SK-N-SH treated with all-trans-retinoic acid at 6 μM for 48 hours (cell line): ENCODE measurements at regions not wholly inside any gene's neighbourhood (a gene's known extent, or its start where the extent isn't known, plus 50 kb on each side); places are given as distances from the start of the nearest gene placed in this dataset.
A peak's percentile ranks its signal among the peaks of the same experiment; 100 is the strongest.
"Not testable (repeated sequence)": the region's sequence is repeated elsewhere in the genome, so short reads cannot be mapped to it uniquely, and the experiment has no call there.

Experiments used
- ATAC-seq: fragments of 200-7000 bp; cut with Tn5 transposase; 3 replicates; pipeline ENCODE4 v1.9.1; 2020; ENCODE audit warnings: mild to moderate bottlenecking, moderate library complexity

GRCh38 chr4:118465831-118466230 is 113.0 kb upstream of the PRSS12 start:
- not testable (repeated sequence) for ATAC-seq

GRCh38 chr4:118474001-118474626 is 121.3 kb upstream of the PRSS12 start:
- ATAC-seq = peak; percentile 100

DNA sequence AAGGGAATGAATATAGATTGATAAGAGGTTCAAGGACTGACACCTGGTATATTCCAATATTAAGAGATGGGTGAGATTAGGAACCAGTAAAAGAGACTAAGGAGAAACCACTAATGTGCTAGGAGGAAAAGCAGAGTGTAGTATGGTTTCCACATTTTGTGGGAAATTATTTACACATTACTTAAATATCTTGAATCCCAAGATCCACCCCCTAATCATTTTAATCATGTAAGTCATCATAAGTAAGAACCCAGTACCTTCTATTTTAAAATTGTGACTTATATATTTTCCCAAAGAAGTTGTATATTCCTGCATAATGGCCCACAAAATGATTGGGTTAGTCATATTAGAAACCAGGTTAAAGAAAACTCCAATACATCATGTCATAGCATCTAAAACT is 122.0 kb upstream of the PRSS12 start:
- ATAC-seq = not testable (repeated sequence)

DNA sequence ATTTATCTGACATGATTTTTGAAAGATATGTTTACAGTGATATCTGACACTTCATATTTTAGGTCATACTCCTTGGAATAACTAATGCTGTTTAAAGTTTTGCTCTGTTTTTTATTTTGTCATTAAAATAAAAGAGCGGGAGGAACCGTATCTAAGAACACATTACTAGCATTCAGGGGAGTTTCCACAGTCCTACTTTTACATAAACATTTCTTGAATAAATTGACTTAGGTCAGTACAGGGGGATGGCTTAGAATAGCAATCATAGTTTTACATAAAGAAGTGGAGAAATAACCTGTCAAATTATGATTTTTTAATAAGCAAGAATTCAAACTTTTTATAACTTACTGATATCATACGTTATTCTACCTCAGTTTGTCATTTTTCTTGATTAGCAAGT is 123.1 kb upstream of the PRSS12 start:
- ATAC-seq = not testable (repeated sequence)

DNA sequence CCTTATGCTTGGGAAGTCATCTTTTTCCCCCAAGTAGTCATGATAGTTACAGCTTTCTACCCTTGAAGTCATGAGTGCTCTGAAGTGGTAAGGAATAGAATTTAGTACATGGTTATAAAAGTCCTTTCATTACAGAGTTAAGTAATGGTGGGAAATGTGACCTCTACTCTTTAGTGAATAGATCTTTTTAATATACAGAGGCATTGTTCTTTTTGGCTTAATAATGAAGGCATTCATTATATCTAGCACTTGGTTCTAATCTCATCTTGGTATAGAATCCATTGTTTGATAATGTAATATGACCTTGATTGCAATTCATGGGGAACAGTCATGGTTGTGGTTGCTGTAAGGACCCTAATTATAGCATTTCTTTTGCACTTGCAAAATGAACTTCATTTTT is 125.0 kb upstream of the PRSS12 start:
- not testable (repeated sequence) for ATAC-seq

DNA sequence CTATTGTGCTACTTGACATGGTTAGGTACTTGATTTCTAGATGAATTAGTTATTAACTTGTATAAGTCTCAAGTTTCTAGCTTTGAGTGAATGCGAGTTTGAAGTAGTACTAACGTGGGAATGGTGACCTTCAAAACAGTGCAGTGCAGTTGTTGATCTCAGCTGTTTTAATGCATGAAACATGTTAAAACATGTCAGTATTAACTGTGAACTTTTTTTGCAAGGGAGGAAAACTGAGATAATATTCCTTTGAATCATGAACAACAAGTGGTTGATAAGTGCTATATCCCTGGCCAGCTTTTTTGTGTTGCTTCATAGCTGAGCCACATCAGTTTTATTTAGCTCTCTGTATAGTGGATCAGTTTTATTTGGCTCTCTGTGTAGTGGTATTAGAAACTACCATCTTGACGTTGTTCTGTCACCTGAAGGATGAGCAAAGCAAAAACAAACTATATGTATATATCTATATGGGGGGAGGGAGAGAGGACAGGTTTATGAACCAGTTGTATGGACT is 133.1 kb upstream of the PRSS12 start:
- not testable (repeated sequence) for ATAC-seq

GRCh38 chr4:118492963-118493362 is 140.2 kb upstream of the PRSS12 start:
- ATAC-seq = not testable (repeated sequence)

DNA sequence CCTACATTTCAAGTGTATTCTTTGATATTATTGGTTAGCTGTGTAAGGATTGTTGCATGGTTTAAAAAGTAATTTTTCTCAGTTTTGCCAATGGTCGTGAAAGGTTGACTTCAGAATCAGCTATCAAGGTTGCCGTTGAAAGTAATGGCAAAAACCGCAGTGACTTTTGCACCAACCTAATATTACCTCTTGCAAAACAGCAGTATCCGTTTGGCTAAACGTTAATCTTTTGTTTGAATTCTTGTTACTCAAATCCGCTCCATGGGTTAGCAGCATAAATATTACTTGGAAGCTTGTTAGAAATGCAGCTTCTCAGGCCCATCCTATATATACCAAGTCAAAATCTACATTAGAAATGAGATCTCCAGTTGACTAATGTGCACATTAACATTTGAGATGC is 141.6 kb upstream of the PRSS12 start:
- not testable (repeated sequence) for ATAC-seq

DNA sequence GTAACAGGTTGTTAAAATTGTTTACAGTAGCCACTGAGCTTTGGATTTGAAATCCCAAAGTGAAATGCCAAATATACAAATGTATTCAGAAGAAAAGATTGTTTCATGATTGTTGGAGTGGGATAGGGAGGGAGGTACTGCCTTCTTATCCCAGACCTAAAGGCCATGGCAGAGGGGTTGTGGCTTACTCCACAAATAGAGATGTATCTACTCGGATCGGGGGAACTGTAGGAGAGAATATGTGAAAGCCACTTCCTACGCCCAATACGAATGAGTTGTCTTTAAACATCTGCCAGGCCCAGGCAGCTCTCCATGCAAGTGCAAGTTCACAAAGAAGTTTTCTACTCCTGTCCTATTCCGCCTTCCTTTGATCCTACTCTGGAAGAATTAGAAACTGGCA is 150.2 kb upstream of the PRSS12 start:
- ATAC-seq = not testable (repeated sequence)

- ATAC-seq = peak; percentile 56; the same call in 2 of the 3 replicates
Measured at GRCh38 chr4:118504927-118505326, 152.1 kb upstream of the PRSS12 start.

DNA sequence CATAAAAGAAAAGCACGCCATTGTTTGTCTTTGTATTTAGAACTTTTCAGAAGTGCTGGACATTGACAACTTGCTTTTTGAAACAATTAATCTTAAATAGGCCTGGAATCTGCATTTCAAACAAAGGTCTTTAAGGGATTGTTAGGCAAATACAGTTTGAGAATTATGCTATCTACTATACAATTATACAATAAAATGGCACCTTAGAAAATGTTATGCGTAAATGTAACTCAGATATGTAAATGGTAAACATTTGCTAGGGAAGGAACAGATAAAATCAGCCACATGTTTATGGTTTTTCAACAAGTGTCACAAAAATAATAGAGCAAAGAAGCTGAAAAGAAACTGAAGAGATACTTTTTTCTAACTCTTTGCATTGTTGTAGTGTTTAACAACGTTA is 152.7 kb upstream of the PRSS12 start:
- ATAC-seq = not testable (repeated sequence)

GRCh38 chr4:118512870-118513269 is 160.1 kb upstream of the PRSS12 start:
- not testable (repeated sequence) for ATAC-seq

- ATAC-seq = not testable (repeated sequence)
Measured at GRCh38 chr4:118514332-118514731, 161.5 kb upstream of the PRSS12 start.

GRCh38 chr4:118516107-118516506 is 163.3 kb upstream of the PRSS12 start:
- ATAC-seq = not testable (repeated sequence)

GRCh38 chr4:118530107-118530506 is 155.1 kb upstream of the METTL14 start:
- not testable (repeated sequence) for ATAC-seq

DNA sequence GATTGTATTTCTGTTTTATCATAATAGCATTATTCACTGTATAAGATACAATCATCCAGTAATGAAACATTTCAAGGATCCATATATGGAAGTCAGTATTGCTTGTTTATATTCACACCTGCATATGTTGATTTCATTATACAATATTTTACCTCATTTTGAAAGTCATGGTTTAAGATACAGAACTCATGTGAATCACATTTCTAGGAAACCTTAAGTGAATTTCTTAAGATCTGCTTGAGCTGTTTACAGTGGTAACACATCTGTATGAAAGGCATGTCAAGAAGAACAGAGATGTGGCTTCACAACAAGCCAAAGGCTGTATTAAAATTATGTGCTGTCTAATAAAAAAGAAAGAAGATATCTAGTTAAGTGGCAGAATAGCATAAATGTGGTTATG is 153.2 kb upstream of the METTL14 start:
- ATAC-seq = not testable (repeated sequence)

DNA sequence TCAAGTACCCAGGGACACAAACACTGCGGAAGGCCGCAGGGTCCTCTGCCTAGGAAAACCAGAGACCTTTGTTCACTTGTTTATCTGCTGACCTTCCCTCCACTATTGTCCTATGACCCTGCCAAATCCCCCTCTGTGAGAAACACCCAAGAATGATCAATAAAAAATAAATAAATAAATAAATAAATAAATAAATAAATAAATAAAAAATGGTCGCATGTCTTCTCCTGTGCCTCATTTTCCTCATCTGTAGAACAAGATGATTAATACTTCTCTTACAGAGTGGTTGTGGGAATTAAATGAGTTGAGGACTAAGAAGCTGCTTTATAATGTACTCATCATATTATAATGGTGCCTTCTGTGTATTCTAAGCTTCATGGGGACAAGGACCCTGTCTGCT is 149.4 kb upstream of the METTL14 start:
- not testable (repeated sequence) for ATAC-seq

DNA sequence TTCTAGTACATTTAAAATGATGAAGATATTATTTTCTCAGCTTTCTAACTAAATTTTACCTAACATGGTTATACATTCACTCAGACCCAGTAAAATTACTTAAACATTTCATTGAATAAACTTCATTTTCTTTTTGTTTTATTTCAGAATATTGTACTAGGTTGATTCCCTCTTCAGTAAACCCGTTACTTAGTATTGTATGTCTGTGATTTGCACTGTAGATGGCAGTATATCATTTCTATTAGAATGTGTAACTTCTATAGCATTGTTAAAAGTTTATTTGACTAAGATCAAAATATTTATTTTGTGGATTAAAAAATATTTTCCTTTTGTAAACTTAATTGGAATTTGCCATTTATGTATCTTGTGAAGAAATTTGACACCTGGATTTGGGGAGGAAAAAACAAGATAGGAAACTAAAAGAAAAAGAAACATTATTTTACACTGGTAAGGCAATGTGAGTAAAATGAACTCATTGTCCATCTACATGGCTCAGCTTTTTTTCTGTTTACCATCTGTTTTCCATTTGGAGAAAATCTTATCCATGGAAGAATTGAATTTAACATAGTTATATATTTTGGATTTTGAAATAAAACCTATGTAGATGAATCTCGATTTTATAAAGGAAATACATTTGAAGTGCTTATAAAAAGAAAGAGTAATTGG is 145.6 kb upstream of the METTL14 start:
- peak; percentile 87 for ATAC-seq

DNA sequence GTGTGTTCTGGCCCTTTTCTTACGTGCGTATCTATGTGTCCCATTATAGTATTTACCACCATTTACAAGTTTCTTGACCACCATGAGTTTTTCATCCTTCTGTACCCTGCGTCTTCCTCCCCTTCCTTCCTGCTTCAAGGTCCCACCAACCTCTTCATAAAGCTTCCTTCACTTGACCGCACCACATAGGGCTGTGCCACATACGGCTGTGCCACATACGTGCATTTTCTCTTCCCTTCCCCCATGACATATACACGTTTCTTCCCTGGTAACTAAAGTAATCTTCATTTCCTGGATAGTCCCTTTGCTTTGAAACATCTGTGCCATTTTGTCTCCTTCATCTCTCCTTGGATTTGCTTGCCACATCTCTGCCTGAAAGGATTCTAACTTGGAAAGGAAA is 128.6 kb upstream of the METTL14 start:
- ATAC-seq = not testable (repeated sequence)
